Body of pancreas (tissue), 4 donors: ENCODE measurements at regions not wholly inside any gene's neighbourhood (a gene's known extent, or its start where the extent isn't known, plus 50 kb on each side); places are given as distances from the start of the nearest gene placed in this dataset. TPM values are rescaled to one million over a fixed set of nuclear protein-coding genes. Genes with fewer than 3 reads are reported as not detected.

Experiments used
- ATAC-seq: fragments of 150-250 bp; one replicate; pipeline ENCODE4 v1.9.1; 2016
- DNase-seq, 4 donors: peaks; one replicate each; pipeline ENCODE4 v3.0.0-alpha.2; 2019
- H3K27ac ChIP-seq, 4 donors: fragments of 200-600 bp; sonication (generic); 1 replicate in 3 of 4; 2 replicates in 1 of 4; pipeline versions ENCODE4 v1.5.1 to v1.6.1; 2016 to 2019; ENCODE audit warnings: mild to moderate bottlenecking in 1 of 4, mixed read lengths in 1 of 4, moderate library complexity in 1 of 4
- H3K27me3 ChIP-seq, 2 donors: fragments of 200-600 bp; sonication (generic); one replicate each; pipeline ENCODE4 v1.6.0; 2016; ENCODE audit warnings: mild to moderate bottlenecking in 1 of 2
- H3K36me3 ChIP-seq, 2 donors: fragments of 200-600 bp; sonication (generic); replicated peaks in 1 of 2; 2 replicates each; pipeline ENCODE4 v1.5.1; 2016; ENCODE audit warnings: low read depth in 2 of 2; ENCODE audit not compliant: insufficient read depth in 1 of 2
- H3K4me1 ChIP-seq: fragments of 200-600 bp; sonication (generic); one replicate; pipeline ENCODE4 v1.6.0; 2016
- H3K4me3 ChIP-seq, 2 donors: fragments of 200-600 bp; sonication (generic); 1 replicate in 1 of 2; 2 replicates in 1 of 2; pipeline ENCODE4 v1.5.1; 2016 to 2019
- H3K9me3 ChIP-seq, 3 donors: fragments of 200-600 bp; sonication (generic); 1 replicate in 2 of 3; 2 replicates in 1 of 3; pipeline ENCODE4 v1.5.1; 2016
- CTCF ChIP-seq, 7 experiments: fragments of 450-650 bp in 4 of 7; fragments of 200-600 bp in 3 of 7; sonication (generic) in 3 of 7; IDR thresholded peaks; one replicate each; pipeline ENCODE4 v1.5.1; 2016 to 2019; ENCODE audit warnings: antibody characterized with exemption in 7 of 7
- POLR2A ChIP-seq, 3 donors: fragments of 450-650 bp; IDR thresholded peaks; one replicate each; pipeline ENCODE4 v1.6.1; 2016; ENCODE audit warnings: antibody characterized with exemption in 3 of 3, mild to moderate bottlenecking in 2 of 3
- WGBS, 2 donors: methylation state at CpG; one replicate each; pipeline ENCODE4 v1.1.5; 2017; 5-methylcytosine and 5-hydroxymethylcytosine counted together
- intact Hi-C: fragments of 100-400 bp; cut with DNase I; formaldehyde crosslinking; loops from one replicate; pipeline ENCODE4 v1.15.1; 2023
- small RNA-seq: library from RNA; depleted of rRNA; stranded (forward); fragments of <200 nt; gene quantifications from one replicate; pipeline ENCODE3, GENCODE V24; 2016

GRCh38 chr4:83658806-83659205, 122.9 kb downstream of the GPAT3 start:
- ATAC-seq, result no peak
- intact Hi-C loops, result no loop called here

GRCh38 chr4:83657336-83657735, 121.4 kb downstream of the GPAT3 start:
- intact Hi-C loops, result no loop called here

More at GRCh38 chr4:83658806-83659205, 122.9 kb downstream of the GPAT3 start:
- no peak for DNase-seq
- Histone ChIP-seq H3K36me3 (no peaks in the 10 kb centered on the region), H3K4me3 (no peak overlapping the region), H3K27me3 (no peaks in the 10 kb centered on the region), H3K27ac (no peak overlapping the region), H3K4me1 (no peaks in the 10 kb centered on the region), H3K9me3 (no peaks in the 10 kb centered on the region)
- TF ChIP-seq POLR2A (IDR thresholded peaks at IDR 0.05), result no peak
- no peak for TF ChIP-seq CTCF (IDR thresholded peaks at IDR 0.05)
- WGBS, 2 donors, result 40 to 42% methylated on average over 7 of the region's 7 CpGs

More at GRCh38 chr4:83657336-83657735, 121.4 kb downstream of the GPAT3 start:
- H3K27ac ChIP-seq, result no peak overlapping the region
- WGBS, 2 donors, result 30 to 82% methylated on average over 2 of the region's 2 CpGs
- TF ChIP-seq POLR2A (IDR thresholded peaks at IDR 0.05), result no peak
- no peak for TF ChIP-seq CTCF (IDR thresholded peaks at IDR 0.05)
- no peak for DNase-seq
- no peaks in the 10 kb centered on the region for H3K9me3 ChIP-seq
- ATAC-seq, result no peak
- no peaks in the 10 kb centered on the region for H3K4me1 ChIP-seq
- H3K4me3 ChIP-seq, result no peak overlapping the region
- H3K27me3 ChIP-seq, result no peaks in the 10 kb centered on the region
- no peaks in the 10 kb centered on the region for H3K36me3 ChIP-seq

Small RNA genes lying in the stretch of these regions (small RNA-seq; reads per million reads assigned to genes)
- gene RNU6-774P, result not detected
